GM12865 (cell line): ENCODE measurements at regions not wholly inside any gene's neighbourhood (a gene's known extent, or its start where the extent isn't known, plus 50 kb on each side); places are given as distances from the start of the nearest gene placed in this dataset.
"Not testable (repeated sequence)": the region's sequence is repeated elsewhere in the genome, so short reads cannot be mapped to it uniquely, and the experiment has no call there.

Source experiments
- DNase-seq: peaks from one replicate; pipeline ENCODE4 v3.0.0; 2010; ENCODE audit warnings: low read depth
- H3K4me3 ChIP-seq: 2 replicates; pipeline ENCODE4 v1.5.1; 2011; ENCODE audit warnings: mild to moderate bottlenecking, low read depth, low read length, control low read depth
- CTCF ChIP-seq: IDR thresholded peaks from 2 replicates; pipeline ENCODE4 v1.5.1; 2011; ENCODE audit warnings: low read length, control low read depth, low read depth, inconsistent platforms; ENCODE audit not compliant: insufficient read depth; ENCODE audit errors: missing control alignments

DNA sequence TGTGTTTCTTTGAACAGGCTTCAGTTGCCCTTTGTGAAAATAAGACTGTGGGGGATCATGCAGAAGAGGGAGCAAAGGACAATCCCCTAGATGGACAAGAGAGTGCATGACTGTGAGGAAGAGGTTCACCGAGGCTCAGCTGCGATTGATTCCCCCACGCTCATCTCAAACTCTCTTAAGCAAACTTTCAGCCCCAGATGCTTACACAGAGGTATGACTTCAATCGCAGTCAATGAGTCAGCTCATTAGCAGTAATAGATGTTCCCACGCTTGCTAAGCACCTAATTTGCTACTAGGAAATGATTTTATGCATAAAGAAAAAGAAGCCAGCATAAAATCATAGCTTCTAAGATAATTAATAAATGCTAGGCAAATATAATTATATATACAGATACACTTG, 2256.1 kb upstream of the AGA start:
- no peak for DNase-seq
- H3K4me3 ChIP-seq: no peak overlapping the region
- TF ChIP-seq CTCF: no peak

- H3K4me3 ChIP-seq: no peak overlapping the region
- no peak for TF ChIP-seq CTCF
- no peak for DNase-seq
Observed at GRCh38 chr4:179709961-179710624, 2267.9 kb upstream of the AGA start.

GRCh38 chr4:179719766-179720450, 2277.7 kb upstream of the AGA start:
- peak; percentile 53 for DNase-seq
- H3K4me3 ChIP-seq: no peak overlapping the region

GRCh38 chr4:179726491-179726890, 2284.3 kb upstream of the AGA start:
- DNase-seq, H3K4me3 ChIP-seq: not testable (repeated sequence)

More at GRCh38 chr4:179719766-179720450, 2277.7 kb upstream of the AGA start:
- TF ChIP-seq CTCF: no peak

DNA sequence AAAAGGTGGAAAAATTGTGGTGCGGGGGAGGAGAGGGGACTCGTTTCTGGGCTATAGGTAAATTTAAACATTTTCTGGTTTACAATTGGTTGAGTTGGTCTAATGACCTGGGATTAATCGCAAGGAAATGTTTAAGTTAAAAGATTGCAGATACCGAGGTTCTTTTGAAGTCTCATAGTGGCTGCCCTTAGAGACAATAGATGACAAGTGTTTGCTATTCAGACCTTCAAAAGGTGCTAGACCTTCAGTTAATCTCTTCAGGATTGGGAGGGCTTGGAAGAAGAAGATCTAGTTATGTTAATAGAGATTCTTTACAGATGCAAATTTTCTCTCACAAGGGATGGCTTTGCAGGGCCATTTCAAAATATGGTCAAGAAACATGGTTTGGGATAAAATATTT, 2286.1 kb upstream of the AGA start:
- TF ChIP-seq CTCF: no peak
- H3K4me3 ChIP-seq: no peak overlapping the region
- DNase-seq: no peak

- not testable (repeated sequence) for DNase-seq, H3K4me3 ChIP-seq
Observed at GRCh38 chr4:179736820-179737219, 2294.6 kb upstream of the AGA start.

GRCh38 chr4:179738822-179739221, 2296.6 kb upstream of the AGA start:
- no peak for TF ChIP-seq CTCF
- no peak for DNase-seq
- H3K4me3 ChIP-seq: no peak overlapping the region
